GM12875 (cell line): ENCODE measurements at regions not wholly inside any gene's neighbourhood (a gene's known extent, or its start where the extent isn't known, plus 50 kb on each side); places are given as distances from the start of the nearest gene placed in this dataset.

ENCODE experiments used
- H3K4me3 ChIP-seq: one replicate; pipeline ENCODE4 v1.5.1; 2011; ENCODE audit warnings: low read depth, low read length, control low read depth
- TF ChIP-seq, protein P1 (sequence below): IDR thresholded peaks from 2 replicates; pipeline ENCODE4 v1.5.1; 2011; ENCODE audit warnings: low read depth, mild to moderate bottlenecking, control low read depth, inconsistent platforms, low read length, moderate library complexity, borderline replicate concordance; ENCODE audit not compliant: insufficient read depth

DNA sequence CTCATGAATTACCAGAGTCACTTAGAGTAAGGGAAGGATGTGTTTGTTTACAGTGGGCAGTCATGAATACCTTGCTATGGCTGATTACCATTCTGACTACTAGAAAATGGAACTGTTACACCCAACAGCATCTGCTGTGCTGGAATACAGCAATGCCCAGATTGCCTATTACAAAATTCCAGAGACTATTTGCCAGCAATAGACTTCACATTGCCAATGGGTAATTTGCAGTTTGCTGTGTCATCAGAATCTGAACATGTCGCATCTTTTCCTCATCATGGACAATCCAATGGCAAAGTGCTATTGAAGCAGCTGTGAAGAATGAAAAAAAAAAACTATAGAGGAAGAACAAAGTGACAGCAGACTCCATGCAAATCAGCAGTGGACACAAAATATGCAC is 356.6 kb downstream of the CXXC4 start:
- TF ChIP-seq, protein P1, sequence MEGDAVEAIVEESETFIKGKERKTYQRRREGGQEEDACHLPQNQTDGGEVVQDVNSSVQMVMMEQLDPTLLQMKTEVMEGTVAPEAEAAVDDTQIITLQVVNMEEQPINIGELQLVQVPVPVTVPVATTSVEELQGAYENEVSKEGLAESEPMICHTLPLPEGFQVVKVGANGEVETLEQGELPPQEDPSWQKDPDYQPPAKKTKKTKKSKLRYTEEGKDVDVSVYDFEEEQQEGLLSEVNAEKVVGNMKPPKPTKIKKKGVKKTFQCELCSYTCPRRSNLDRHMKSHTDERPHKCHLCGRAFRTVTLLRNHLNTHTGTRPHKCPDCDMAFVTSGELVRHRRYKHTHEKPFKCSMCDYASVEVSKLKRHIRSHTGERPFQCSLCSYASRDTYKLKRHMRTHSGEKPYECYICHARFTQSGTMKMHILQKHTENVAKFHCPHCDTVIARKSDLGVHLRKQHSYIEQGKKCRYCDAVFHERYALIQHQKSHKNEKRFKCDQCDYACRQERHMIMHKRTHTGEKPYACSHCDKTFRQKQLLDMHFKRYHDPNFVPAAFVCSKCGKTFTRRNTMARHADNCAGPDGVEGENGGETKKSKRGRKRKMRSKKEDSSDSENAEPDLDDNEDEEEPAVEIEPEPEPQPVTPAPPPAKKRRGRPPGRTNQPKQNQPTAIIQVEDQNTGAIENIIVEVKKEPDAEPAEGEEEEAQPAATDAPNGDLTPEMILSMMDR, result no peak
- H3K4me3 ChIP-seq, result no peak overlapping the region

DNA sequence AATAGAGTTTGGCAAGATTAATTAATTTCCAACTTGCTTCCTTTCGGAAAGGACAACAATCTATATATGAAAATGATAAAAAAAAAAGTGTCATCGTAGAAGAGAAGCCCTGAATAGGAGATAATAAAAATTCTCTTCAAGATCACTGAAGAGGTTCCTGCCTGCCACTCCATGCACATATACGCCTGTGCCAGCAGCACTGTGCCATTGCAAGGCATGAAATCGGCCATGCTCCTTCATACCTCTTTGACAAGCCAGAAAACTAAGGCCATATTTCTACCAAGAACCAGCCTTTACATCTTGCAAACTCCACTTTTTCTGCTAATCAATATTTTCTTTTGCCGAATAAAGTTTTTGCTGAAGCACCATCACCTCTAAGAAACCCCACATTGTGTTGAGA is 365.5 kb downstream of the CXXC4 start:
- TF ChIP-seq, protein P1, result no peak
- no peak overlapping the region for H3K4me3 ChIP-seq

DNA sequence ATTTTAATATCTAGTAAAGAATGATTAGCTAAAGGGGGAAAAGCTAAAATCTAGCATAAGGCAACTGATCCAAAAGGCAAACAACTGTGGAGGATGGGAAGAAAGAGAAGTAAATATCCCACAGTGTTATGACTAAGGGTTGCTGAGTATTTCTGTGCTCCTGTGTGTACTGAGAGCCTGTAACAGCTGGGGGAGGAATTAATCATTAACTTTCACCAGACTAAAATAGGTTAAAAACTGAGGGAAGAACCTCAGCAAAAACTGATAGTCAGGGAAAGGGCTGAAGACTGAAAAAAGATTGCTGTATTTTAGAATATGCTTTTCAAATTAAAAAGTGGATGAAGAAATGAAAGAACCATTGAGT is 365.9 kb downstream of the CXXC4 start:
- no peak overlapping the region for H3K4me3 ChIP-seq
- TF ChIP-seq, protein P1, result no peak

DNA sequence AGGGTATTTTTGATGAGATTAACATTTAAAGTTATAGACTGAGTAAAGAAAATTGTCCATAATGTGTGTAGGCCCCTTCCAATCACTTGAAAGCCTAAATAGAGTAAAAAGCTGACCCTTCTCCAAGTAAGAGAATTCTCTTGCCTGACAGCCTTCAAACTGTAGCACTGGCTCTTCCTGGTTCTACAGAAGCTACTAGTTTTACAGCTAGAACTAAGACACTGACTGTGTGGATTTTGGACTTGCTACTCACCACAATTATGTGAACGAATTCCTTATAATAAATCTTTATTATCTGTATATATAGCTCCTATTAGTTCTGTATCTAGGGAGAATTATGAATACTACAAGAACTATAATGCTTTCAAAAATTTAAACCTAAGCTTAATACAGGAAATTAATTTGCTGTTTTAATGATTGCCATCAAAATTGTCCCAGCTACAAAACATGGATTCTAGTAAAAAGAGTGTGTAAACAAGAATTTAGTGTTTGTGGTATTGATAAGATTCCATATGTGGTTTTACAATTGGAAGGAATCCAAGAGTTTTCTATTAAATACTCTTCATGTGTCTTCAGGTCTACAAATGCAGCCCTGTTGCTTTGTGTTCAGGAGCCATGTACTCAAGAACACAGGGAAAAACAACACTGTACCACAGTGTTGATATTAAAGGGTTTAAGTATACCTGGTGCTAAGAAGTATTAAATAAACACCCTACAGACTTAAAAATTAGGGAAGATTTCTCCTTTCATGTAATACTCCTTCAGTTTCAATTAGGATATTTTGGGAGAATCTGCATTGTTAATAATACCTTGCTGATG is 366.5 kb downstream of the CXXC4 start:
- no peak overlapping the region for H3K4me3 ChIP-seq
- TF ChIP-seq, protein P1, result no peak

DNA sequence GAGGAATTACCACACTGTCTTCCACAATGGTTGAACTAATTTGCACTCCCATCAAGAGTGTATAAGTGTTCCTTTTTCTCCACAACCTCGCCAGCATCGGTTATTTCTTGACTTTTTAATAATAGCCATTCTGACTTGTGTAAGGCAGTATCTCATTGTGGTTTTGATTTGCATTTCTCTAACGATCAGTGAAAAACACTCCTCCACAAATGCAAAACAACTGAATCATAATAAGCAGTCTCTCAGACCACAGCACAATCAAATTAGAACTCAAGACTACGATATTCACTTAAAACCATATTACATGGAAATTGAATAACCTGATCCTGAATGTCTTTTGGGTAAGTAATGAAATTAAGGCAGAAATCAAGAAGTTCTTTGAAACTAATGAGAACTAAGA is 371.7 kb downstream of the CXXC4 start:
- H3K4me3 ChIP-seq, result no peak overlapping the region
- TF ChIP-seq, protein P1, result no peak

DNA sequence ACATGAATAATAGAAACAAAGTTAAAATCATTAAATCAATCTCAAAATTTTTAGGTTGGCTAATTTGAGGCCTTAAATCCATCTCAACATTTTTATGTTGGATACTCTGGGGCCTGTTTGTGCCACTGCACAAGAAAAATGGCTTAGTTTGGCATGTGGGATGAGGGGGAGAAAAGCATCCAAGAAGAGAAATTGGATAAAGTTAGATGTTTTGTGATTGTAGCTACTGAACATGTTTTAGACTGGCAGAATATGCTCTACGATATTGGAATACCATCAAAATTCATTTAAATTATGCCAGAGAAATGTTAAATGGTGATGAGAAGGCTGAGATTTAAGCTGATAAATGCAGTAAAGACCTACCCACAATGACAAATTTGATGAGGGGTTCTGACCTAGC is 376.9 kb downstream of the CXXC4 start:
- TF ChIP-seq, protein P1, result no peak
- H3K4me3 ChIP-seq, result no peak overlapping the region

DNA sequence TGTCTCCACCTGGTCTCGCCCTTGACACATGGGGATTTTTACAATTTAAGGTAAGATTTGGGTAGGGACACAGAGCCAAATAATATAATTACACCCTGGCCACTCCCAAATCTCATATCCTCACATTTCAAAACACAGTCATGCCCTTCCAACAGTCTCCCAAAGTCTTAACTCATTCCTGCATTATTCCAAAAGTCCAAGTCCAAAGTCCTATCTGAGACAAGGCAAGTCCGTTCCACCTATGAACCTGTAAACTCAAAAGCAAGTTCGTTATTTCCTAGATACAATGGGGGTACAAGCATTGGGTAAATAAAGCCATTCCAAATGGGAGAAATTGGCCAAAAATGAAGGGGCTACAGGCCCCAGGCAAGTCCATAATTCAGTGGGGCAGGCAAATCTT is 380.8 kb downstream of the CXXC4 start:
- TF ChIP-seq, protein P1, result no peak
- no peak overlapping the region for H3K4me3 ChIP-seq
